GM12865 (cell line): ENCODE measurements at regions not wholly inside any gene's neighbourhood (a gene's known extent, or its start where the extent isn't known, plus 50 kb on each side); places are given as distances from the start of the nearest gene placed in this dataset.

ENCODE experiments used
- DNase-seq: peaks from one replicate; pipeline ENCODE4 v3.0.0; 2010; ENCODE audit warnings: low read depth
- H3K4me3 ChIP-seq: 2 replicates; pipeline ENCODE4 v1.5.1; 2011; ENCODE audit warnings: mild to moderate bottlenecking, low read depth, low read length, control low read depth
- TF ChIP-seq, protein P1 (sequence below): IDR thresholded peaks from 2 replicates; pipeline ENCODE4 v1.5.1; 2011; ENCODE audit warnings: low read length, control low read depth, low read depth, inconsistent platforms; ENCODE audit not compliant: insufficient read depth; ENCODE audit errors: missing control alignments

DNA sequence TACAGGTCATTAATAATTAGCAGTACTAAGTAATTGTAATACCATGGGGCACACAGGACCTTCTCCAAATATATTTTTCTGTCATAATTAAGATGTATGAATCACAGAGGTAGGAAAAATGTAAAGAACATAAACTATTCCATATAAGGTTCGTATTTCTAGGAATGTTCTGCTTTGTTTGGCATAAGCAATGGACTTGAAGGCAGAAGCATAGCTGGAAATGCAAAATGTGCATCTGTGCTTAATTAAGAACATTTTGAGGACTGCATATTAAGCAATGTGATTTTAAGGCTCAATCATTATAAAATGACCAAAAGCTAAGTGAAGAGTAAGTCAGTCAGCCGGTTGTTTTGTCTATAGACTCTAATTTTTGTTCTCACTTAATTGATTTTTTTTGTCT, 123.2 kb downstream of the RBM43 start:
- no peak overlapping the region for H3K4me3 ChIP-seq
- no peak for DNase-seq
- TF ChIP-seq, protein P1, sequence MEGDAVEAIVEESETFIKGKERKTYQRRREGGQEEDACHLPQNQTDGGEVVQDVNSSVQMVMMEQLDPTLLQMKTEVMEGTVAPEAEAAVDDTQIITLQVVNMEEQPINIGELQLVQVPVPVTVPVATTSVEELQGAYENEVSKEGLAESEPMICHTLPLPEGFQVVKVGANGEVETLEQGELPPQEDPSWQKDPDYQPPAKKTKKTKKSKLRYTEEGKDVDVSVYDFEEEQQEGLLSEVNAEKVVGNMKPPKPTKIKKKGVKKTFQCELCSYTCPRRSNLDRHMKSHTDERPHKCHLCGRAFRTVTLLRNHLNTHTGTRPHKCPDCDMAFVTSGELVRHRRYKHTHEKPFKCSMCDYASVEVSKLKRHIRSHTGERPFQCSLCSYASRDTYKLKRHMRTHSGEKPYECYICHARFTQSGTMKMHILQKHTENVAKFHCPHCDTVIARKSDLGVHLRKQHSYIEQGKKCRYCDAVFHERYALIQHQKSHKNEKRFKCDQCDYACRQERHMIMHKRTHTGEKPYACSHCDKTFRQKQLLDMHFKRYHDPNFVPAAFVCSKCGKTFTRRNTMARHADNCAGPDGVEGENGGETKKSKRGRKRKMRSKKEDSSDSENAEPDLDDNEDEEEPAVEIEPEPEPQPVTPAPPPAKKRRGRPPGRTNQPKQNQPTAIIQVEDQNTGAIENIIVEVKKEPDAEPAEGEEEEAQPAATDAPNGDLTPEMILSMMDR: no peak

DNA sequence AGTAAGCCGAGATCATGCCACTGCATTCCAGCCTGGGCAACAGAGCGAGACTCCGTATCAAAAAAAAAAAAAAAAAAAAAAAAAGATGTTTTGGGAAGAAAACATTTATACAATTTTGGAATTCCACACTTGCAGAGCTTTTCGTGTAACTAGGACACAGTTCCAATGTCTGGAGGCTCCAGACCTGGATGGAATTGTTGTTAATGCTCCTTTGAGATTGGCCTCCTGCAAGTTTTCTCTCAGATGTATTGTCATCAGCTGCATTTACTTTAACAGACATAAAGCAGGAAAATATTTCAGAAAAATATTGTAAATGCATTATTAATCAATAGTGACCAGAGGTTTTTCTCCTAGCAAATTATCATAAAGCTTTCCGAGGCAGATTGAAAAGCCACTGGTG, 124.1 kb downstream of the RBM43 start:
- DNase-seq: no peak
- TF ChIP-seq, protein P1: no peak
- H3K4me3 ChIP-seq: no peak overlapping the region

DNA sequence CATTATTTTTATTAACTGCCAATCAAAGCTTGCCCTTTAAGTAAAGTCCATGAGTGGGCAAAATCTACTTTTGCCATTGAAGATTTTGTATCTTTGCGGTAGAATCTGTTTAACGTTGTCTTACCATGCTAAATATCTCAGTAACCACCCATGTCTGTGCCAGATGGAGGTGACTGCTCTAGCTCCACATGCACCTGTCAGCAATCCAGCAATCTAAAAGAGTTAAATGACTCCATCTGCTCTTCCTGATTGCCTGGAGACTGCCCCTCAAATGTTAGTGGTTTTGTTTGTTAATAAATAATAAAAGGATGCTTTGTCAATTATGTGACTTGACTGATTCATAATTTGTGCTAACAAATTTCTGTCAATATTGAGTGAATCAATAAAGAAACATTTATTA, 141.7 kb downstream of the RBM43 start:
- no peak for DNase-seq
- TF ChIP-seq, protein P1: no peak
- H3K4me3 ChIP-seq: no peak overlapping the region

- TF ChIP-seq, protein P1: no peak
- H3K4me3 ChIP-seq: no peak overlapping the region
- DNase-seq: no peak
These were observed 142.3 kb downstream of the RBM43 start for GRCh38 chr2:151119374-151119773.

DNA sequence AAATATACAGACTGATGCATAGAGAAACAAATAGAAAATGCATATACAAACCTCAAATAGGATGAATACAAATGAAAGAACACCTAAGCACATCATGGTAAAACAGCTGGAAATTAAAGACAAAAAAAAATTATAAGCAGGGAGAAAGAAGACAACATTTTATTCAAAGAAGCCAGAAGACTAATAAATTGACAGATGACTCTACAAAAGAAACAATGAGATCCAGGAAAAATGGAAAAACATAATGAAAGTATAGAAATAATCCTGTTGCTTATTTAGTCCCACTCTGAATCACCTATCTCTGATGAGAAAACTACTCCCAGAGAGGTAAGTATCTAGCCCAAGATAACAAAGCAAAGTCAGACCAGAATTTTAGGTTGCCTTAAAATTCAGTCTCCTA, 143.4 kb downstream of the RBM43 start:
- H3K4me3 ChIP-seq: no peak overlapping the region
- DNase-seq: no peak
- TF ChIP-seq, protein P1: no peak

DNA sequence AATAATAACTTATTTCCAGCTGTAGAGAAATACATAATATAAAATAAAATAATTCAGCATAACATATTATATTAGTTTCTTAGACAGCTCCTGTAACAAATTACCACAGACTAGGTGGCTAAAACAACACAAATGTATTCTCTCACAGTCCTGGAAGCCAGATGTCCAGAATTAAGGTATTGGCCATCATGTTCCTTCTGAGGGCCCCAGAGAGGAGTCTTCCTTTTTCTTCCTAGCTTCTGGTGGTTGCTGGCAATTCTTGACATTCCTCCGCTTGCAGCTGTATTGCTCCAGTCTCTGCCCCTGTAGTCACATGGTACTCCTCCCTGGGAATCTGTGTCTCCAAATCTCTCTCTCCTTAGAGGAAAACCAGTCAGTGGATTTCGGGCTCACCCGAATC, 146.8 kb downstream of the RBM43 start:
- H3K4me3 ChIP-seq: no peak overlapping the region
- DNase-seq: no peak
- TF ChIP-seq, protein P1: no peak

GRCh38 chr2:151113318-151113717, 148.3 kb downstream of the RBM43 start:
- H3K4me3 ChIP-seq: no peak overlapping the region
- TF ChIP-seq, protein P1: no peak
- no peak for DNase-seq
